ENCODE measurements at regions not wholly inside any gene's neighbourhood (a gene's known extent, or its start where the extent isn't known, plus 50 kb on each side); places are given as distances from the start of the nearest gene placed in this dataset.

DNA sequence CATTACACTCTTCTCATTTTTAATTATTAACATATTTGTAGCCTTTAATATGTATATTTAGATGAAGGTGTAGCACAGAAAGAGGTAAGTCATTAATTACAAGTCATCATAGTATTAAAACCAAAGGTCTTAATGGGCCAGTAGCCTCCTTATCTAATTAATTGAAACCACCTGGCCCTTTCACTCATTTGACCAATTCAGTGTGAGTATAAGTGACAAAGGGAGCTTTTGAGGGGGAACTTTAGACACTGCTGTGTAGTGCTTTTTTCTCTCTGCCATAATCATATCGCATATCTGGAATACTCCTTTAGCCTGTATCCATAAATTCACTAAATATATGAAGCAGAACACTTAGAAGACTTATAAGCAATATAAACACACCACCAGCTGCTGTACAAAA, 562.9 kb upstream of the POT1 start:
- Histone ChIP-seq H3K4me2 (ENCODE audit: control insufficient read depth, extremely low read depth, insufficient read depth, low read depth, low read length) (no peak overlapping the region), H4K20me1 (ENCODE audit: control insufficient read depth, extremely low read depth, insufficient read depth, low read length) (no peaks in the 10 kb centered on the region), H3K4me3 (ENCODE audit: control insufficient read depth in 2 of 3, extremely low read depth in 1 of 3, insufficient read depth in 2 of 3, low read depth in 1 of 3, low read length in 3 of 3) (no peak overlapping the region), H3K4me1 (ENCODE audit: control insufficient read depth, extremely low read depth, insufficient read depth, low read length) (no peaks in the 10 kb centered on the region), H3K79me2 (ENCODE audit: control insufficient read depth, insufficient read depth, low read length) (no peaks in the 10 kb centered on the region), H3K36me3 (ENCODE audit: control insufficient read depth in 2 of 2, extremely low read depth in 1 of 2, insufficient read depth in 2 of 2, low read length in 2 of 2) (no peaks in the 10 kb centered on the region), H3K9ac (ENCODE audit: control insufficient read depth, extremely low read depth, insufficient read depth, low read length) (no peak overlapping the region), H2AFZ (ENCODE audit: control insufficient read depth, low read length) (no peak overlapping the region), H3K9me1 (ENCODE audit: control insufficient read depth, extremely low read depth, insufficient read depth, low read length) (no peaks in the 10 kb centered on the region), H3K27me3 (ENCODE audit: control insufficient read depth, extremely low read depth, insufficient read depth, low read length) (no peaks in the 10 kb centered on the region), H3K9me3 (ENCODE audit: control insufficient read depth, low read depth, low read length) (no peaks in the 10 kb centered on the region), H3K27ac (ENCODE audit: control insufficient read depth, insufficient read depth, low read length) (no peak overlapping the region)
- dilution Hi-C loops (cut with MboI; ENCODE audit: extremely low pct_ligation_motif_present, low sequenced_read_pairs) = no loop called here
- no peak for TF ChIP-seq EZH2 (IDR thresholded peaks at IDR 0.05; ENCODE audit: low read length)
- TF ChIP-seq, protein P1, sequence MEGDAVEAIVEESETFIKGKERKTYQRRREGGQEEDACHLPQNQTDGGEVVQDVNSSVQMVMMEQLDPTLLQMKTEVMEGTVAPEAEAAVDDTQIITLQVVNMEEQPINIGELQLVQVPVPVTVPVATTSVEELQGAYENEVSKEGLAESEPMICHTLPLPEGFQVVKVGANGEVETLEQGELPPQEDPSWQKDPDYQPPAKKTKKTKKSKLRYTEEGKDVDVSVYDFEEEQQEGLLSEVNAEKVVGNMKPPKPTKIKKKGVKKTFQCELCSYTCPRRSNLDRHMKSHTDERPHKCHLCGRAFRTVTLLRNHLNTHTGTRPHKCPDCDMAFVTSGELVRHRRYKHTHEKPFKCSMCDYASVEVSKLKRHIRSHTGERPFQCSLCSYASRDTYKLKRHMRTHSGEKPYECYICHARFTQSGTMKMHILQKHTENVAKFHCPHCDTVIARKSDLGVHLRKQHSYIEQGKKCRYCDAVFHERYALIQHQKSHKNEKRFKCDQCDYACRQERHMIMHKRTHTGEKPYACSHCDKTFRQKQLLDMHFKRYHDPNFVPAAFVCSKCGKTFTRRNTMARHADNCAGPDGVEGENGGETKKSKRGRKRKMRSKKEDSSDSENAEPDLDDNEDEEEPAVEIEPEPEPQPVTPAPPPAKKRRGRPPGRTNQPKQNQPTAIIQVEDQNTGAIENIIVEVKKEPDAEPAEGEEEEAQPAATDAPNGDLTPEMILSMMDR (optimal IDR thresholded peaks at IDR 0.05 in 1 of 3, IDR thresholded peaks at IDR 0.05 in 1 of 3, conservative IDR thresholded peaks at IDR 0.05 in 1 of 3; ENCODE audit: extremely low read depth in 1 of 3, insufficient read depth in 2 of 3, low read length in 3 of 3) = no peak
- FAIRE-seq (no peak), DNase-seq (ENCODE audit: low read depth, low spot score) (no peak)

DNA sequence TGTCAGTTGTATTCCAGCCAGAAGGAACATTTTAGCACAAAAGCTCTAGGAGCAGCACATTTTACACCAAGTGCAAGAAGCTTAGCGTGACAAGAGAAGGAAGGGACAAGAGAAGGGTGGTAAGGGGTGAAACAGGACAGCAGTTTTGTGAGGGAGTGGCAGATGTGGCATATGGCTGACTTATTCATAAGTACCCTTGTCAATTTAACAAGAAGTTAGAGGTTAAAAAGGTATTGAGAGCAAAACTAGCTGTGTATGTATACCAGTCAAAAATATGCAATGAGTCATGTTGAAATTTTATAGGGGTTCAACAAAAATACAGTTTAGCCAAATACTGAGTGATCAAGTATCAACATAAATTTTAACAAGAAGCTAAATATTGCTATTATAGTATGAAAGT, 561.5 kb upstream of the POT1 start:
- DNase-seq (ENCODE audit: low read depth, low spot score) = no peak
- Histone ChIP-seq H3K27ac (ENCODE audit: control insufficient read depth, insufficient read depth, low read length) (no peak overlapping the region), H3K4me1 (ENCODE audit: control insufficient read depth, extremely low read depth, insufficient read depth, low read length) (no peaks in the 10 kb centered on the region), H3K36me3 (ENCODE audit: control insufficient read depth in 2 of 2, extremely low read depth in 1 of 2, insufficient read depth in 2 of 2, low read length in 2 of 2) (no peaks in the 10 kb centered on the region), H2AFZ (ENCODE audit: control insufficient read depth, low read length) (no peak overlapping the region), H3K79me2 (ENCODE audit: control insufficient read depth, insufficient read depth, low read length) (no peaks in the 10 kb centered on the region), H3K9me1 (ENCODE audit: control insufficient read depth, extremely low read depth, insufficient read depth, low read length) (no peaks in the 10 kb centered on the region), H3K27me3 (ENCODE audit: control insufficient read depth, extremely low read depth, insufficient read depth, low read length) (no peaks in the 10 kb centered on the region), H3K4me2 (ENCODE audit: control insufficient read depth, extremely low read depth, insufficient read depth, low read depth, low read length) (no peak overlapping the region), H3K4me3 (ENCODE audit: control insufficient read depth in 2 of 3, extremely low read depth in 1 of 3, insufficient read depth in 2 of 3, low read depth in 1 of 3, low read length in 3 of 3) (no peak overlapping the region), H4K20me1 (ENCODE audit: control insufficient read depth, extremely low read depth, insufficient read depth, low read length) (no peaks in the 10 kb centered on the region), H3K9me3 (ENCODE audit: control insufficient read depth, low read depth, low read length) (no peaks in the 10 kb centered on the region), H3K9ac (ENCODE audit: control insufficient read depth, extremely low read depth, insufficient read depth, low read length) (no peak overlapping the region)
- dilution Hi-C loops (cut with MboI; ENCODE audit: extremely low pct_ligation_motif_present, low sequenced_read_pairs) = no loop called here
- FAIRE-seq = no peak
- TF ChIP-seq, protein P1 (optimal IDR thresholded peaks at IDR 0.05 in 1 of 3, IDR thresholded peaks at IDR 0.05 in 1 of 3, conservative IDR thresholded peaks at IDR 0.05 in 1 of 3; ENCODE audit: extremely low read depth in 1 of 3, insufficient read depth in 2 of 3, low read length in 3 of 3) = no peak
- TF ChIP-seq EZH2 (IDR thresholded peaks at IDR 0.05; ENCODE audit: low read length) = no peak

All from keratinocyte (primary cell).